ENCODE measurements at regions not wholly inside any gene's neighbourhood (a gene's known extent, or its start where the extent isn't known, plus 50 kb on each side); places are given as distances from the start of the nearest gene placed in this dataset.
A peak's percentile ranks its signal among the peaks of the same experiment; 100 is the strongest.

DNA sequence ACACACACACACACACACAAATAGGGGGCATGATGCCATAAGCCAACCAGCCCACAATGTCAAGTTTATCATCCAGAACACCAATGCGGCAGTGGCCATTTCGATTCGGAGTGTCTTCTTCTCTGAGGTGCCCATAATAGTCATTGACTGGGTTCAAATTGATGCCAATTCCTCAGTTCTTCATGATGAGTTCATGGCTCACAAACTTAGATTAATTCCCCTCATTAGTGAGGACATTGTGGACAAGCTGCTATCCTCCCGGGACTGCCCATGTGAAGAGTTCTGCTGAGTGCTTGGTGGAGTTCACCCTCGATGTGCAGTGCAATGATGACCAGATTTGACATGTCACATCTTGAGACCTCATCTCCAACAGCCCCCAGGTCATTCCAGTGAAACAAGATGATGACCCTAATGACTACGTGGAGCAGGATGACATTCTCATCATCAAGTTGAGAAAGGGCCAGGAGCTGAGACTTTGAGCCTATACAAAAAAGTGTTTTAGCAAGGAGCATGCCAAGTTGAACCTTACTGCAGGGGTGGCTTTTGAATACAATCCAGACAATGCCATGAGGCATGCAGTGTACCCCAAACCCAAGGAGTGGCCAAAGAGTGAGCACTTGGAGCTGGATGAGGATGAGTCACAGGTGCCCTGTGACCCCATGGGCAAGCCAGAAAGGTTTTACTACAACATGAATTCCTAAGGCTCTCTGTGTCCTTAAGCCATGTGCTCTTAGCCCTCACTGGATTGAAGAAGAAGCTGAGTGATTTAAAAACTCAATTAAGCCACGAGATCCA lies 211.6 kb upstream of the SAMSN1 start (continued):
- no peak for TF ChIP-seq NR2C2 (CRISPR knock-in tag; IDR thresholded peaks at IDR 0.05)
- TF ChIP-seq NR2C2 (tag; IDR thresholded peaks at IDR 0.05) = peak; percentile 58; the same call in 1 of the 2 replicates
- TF ChIP-seq ATF1 (CRISPR knock-in tag; IDR thresholded peaks at IDR 0.05) = no peak
- TF ChIP-seq ATF1 (tag; IDR thresholded peaks at IDR 0.05) = peak; percentile 31
- 0 out of 4 replicates have a peak, but pooled peaks of 1 of the 2 experiments have one; percentile 11 for TF ChIP-seq KDM1A (IDR thresholded peaks at IDR 0.05)
- TF ChIP-seq JUND (IDR thresholded peaks at IDR 0.05; ENCODE audit: borderline replicate concordance, low read depth, low read length) = peak; percentile 51
- TF ChIP-seq JUND (tag; IDR thresholded peaks at IDR 0.05; ENCODE audit: borderline replicate concordance, low read depth, low read length) = no peak; the same call in 2 of the 3 replicates
- TF ChIP-seq POLR2A (conservative IDR thresholded peaks at IDR 0.05) = no peak
- TF ChIP-seq, protein P1, sequence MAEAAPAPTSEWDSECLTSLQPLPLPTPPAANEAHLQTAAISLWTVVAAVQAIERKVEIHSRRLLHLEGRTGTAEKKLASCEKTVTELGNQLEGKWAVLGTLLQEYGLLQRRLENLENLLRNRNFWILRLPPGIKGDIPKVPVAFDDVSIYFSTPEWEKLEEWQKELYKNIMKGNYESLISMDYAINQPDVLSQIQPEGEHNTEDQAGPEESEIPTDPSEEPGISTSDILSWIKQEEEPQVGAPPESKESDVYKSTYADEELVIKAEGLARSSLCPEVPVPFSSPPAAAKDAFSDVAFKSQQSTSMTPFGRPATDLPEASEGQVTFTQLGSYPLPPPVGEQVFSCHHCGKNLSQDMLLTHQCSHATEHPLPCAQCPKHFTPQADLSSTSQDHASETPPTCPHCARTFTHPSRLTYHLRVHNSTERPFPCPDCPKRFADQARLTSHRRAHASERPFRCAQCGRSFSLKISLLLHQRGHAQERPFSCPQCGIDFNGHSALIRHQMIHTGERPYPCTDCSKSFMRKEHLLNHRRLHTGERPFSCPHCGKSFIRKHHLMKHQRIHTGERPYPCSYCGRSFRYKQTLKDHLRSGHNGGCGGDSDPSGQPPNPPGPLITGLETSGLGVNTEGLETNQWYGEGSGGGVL (CRISPR knock-in tag; IDR thresholded peaks at IDR 0.05) = 0 out of 2 replicates have a peak, but pooled peaks have one; percentile 11
- no peak for TF ChIP-seq ZNF197 (CRISPR knock-in tag; IDR thresholded peaks at IDR 0.05; ENCODE audit: low read depth)
- TF ChIP-seq, protein P2, sequence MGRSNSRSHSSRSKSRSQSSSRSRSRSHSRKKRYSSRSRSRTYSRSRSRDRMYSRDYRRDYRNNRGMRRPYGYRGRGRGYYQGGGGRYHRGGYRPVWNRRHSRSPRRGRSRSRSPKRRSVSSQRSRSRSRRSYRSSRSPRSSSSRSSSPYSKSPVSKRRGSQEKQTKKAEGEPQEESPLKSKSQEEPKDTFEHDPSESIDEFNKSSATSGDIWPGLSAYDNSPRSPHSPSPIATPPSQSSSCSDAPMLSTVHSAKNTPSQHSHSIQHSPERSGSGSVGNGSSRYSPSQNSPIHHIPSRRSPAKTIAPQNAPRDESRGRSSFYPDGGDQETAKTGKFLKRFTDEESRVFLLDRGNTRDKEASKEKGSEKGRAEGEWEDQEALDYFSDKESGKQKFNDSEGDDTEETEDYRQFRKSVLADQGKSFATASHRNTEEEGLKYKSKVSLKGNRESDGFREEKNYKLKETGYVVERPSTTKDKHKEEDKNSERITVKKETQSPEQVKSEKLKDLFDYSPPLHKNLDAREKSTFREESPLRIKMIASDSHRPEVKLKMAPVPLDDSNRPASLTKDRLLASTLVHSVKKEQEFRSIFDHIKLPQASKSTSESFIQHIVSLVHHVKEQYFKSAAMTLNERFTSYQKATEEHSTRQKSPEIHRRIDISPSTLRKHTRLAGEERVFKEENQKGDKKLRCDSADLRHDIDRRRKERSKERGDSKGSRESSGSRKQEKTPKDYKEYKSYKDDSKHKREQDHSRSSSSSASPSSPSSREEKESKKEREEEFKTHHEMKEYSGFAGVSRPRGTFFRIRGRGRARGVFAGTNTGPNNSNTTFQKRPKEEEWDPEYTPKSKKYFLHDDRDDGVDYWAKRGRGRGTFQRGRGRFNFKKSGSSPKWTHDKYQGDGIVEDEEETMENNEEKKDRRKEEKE (IDR thresholded peaks at IDR 0.05; ENCODE audit: borderline replicate concordance in 1 of 2, control insufficient read depth in 1 of 2, low read depth in 2 of 2, low read length in 1 of 2) = no peak

Measured in K562 (cell line).